Effector CD4-positive, alpha-beta T cell (primary cell): ENCODE measurements at regions not wholly inside any gene's neighbourhood (a gene's known extent, or its start where the extent isn't known, plus 50 kb on each side); places are given as distances from the start of the nearest gene placed in this dataset.
"Not testable (repeated sequence)": the region's sequence is repeated elsewhere in the genome, so short reads cannot be mapped to it uniquely, and the experiment has no call there.

Experiments
- DNase-seq: peaks from one replicate; pipeline ENCODE4 v3.0.0-alpha.2; 2020

DNA sequence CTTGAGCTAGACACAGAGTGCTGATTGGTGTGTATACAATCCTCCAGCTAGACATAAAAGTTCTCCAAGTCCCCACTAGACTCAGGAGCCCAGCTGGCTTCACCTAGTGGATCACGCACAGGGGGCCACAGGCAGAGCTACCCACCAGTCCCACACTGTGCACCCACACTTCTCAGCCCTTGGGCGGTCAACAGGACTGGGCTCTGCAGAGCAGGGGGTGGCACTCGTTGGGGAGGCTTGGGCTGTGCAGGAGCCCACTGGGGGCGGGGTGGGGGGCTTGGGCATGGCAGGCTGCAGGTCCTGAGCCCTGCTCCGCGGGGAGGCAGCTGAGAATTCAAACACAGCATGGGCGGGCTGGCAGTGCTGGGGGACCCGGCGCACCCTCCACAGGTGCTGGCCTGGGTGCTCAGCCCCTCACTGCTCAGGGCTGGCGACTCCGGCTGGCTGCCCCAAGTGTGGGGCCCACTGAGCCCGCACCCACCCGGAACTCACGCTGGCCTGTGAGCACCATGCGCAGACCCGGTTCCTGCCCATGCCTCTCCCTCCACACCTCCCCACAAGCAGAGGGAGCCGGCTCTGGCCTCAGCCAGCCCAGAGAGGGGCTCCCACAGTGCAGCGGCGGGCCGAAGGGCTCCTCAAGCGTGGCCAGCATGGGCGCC is 873.8 kb downstream of the PCDH17 start:
- DNase-seq = not testable (repeated sequence)

DNA sequence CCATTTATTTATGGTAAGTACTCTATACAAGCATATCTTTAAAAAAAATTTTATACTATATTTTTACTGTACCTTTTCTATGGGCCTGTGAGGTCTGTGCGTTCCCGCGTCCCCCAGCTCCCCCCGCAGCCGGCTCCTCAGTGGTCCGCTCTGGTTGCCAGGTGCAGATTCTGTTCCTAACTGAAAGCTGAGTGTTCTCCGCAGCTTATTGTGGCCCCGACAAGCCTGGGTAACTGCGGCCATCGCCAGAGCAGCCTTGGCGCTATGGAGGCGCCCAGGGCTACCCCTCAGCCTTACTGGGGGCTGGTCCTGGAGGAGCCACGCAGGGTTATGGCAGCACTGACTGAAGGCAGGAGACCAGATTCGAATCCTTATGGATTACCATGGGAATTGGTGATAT is 896.8 kb downstream of the PCDH17 start:
- no peak for DNase-seq

DNA sequence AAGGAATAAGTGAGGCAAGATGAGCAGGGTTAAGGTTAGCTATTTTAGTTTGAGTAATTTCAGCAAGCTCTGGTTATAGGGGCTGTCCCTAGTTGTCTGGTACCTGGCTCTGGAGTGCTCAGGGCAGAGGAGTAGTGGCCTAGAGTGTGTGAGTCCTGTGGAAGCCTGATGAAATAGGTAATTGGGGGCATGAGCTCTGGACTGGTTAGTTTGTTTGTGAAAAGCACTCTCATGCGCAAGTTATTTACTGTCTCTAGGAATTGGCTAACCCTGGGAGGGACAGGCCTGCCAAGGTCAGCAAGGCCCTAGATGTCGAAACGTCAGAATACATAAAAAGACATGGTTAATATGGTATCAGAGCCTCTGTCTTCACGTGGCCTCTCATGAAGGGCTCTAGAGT is 900.1 kb downstream of the PCDH17 start:
- DNase-seq = no peak

DNA sequence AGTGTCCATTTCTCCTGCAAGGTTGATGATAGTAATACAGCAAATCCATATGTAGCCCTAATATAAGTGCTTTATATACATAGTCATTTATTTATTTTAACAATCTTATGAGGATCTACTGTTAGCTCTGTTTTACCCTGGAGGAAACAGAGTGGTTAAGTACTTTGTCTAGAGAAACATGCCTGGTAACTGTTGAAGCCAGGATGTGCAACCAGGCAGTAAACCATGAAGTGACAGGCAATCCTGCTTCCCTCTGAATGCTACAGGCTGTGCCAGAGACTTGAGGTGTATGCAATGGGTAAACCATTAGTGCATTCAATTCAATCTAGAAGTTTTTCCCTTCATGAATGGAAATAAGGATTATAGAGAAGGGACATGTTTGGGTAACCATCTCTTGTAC is 911.0 kb downstream of the PCDH17 start:
- DNase-seq = no peak

DNA sequence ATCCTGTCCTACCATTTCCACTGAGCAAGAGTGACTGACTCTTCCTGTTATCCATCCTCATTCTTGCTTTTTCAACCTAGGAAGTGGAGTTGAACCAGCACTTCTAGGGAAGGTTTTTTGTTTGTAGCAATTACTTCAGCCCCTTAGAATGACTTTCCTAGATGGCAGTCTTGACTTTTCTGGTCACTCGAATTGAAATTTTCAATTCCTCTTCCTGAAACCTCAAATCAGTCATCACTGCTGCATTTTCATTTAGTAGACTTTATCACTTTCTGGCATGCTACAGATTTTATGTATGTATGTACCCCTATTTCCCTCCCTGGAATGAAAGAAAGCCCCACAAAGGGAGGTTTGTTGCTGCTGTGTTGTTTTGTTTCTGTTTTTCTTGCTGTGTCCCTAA is 915.9 kb downstream of the PCDH17 start:
- DNase-seq = no peak

DNA sequence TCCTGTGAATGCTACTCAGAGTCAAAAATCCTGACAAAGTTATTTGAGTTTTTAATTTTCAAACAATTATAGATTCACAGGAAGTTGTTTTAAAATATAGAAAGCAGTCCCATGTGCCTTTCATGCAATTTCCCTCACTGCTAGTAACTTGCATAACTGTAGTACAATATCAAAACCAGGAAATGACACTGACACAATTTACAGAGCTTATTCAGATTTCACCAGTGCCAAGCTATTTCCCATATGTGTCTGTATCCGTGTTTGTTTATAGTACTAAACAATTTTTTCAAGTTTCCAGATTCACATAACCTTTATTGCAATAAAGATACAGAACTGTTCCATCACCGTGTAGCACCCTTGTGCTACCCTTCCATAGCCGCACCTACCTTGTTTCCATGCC is 934.6 kb downstream of the PCDH17 start:
- DNase-seq = no peak

DNA sequence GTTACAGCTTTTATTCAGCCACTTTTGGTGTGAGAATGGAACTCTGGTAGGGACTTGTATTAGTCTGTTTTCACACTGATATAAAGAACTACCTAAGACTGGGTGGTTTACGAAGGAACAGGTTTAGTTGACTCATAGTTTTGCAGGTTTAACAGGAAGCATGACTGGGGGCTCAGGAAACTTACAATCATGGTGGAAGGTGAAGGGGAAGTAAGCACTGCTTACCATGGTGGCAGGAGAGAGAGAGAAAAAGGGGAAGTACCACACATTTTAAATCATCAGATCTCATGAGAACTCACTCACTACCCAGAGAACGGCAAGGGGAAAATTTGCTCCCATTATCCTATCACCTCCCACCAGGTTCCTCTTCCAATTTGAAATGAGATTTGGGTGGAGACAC is 942.2 kb downstream of the PCDH17 start:
- DNase-seq = no peak

DNA sequence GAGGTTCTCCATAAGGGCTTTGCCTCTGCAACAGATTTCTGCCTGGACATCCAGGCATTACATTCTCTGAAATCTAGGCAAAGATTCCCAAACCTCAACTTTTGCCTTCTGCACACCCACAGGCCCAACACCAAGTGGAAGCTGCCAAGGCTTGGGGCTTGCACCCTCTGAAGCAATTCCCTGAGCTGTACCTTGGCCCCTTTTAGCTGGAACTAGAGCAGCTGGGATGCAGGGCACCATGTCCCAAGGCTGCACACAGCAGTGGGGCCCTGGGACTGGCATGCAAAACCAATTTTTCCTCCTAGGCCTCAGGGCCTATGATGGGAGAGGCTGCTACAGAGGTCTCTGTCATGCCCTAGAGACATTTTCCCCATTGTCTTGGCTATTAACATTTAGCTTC is 943.2 kb downstream of the PCDH17 start:
- no peak for DNase-seq

DNA sequence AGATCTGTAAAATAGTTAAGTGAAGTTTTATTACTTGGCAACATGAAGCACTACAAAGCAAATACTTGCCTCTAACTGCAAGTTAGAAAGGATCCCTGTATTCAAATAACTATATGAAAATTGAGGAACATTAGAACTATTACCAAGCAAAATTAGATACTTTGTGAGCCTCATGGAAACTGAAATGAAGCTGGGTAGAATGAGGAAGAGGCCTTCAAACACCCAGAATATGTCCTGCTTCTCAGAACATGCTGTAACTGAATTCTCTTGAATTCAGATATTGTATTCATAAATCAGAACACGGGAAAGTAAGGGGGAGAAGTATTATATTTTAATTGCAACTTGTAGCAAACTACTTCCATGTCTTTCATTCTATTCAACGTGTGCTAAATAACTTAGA is 947.9 kb downstream of the PCDH17 start:
- no peak for DNase-seq

DNA sequence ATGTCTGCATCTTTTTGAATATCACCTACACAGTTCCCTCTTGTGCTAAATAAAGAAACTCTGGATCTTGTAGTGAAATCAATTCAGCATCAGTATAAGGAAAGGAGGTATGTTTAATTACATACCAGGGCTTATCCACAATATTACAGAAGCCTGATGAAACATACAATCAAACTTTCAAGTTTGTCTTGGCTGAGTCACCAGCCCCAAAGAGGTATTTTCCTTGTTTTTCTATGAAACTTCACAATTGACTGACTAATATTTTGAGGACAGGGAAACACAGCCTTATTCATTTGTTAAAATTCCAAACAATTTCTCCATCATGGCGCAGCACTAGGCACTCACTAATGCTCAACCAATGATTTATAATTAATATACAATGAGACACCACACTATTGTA is 952.4 kb downstream of the PCDH17 start:
- DNase-seq = no peak

DNA sequence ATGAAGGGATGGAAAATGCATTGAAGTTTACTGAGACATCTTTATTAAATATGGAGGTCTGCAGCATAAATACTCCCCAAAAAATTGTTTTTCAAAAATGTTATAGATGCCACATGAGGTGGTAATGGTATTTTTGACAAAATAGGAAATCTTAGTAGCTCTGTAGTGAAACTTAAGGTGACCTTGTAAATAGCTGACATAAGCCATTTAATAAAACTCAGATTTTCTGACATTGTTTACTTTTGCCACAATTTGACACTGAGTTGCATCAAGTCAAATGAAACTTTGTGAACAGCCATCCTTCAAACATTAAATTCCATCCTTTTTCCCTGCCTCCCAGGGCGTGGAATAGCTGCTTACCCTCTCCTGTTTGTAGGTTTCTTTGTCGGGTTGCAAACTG is 953.1 kb downstream of the PCDH17 start:
- DNase-seq = no peak

DNA sequence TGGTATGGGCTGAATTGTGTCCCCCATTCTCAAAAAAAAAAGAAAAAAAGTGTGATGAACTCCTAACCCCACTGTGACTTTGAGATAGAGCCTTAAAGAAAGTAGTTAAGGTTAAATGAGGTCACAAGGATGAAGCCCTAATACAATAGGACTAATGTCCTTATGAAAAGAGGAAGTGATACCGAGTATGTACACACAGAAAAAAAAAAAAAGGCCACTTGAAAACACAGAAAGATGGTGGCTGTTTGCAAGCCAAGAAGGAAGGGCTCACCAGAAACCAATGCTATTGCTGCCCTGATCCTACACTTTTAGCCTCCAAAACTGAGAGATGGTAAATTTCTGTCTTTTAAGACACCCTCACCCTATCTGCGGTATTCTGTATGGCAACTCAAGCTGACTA is 955.6 kb downstream of the PCDH17 start:
- no peak for DNase-seq

DNA sequence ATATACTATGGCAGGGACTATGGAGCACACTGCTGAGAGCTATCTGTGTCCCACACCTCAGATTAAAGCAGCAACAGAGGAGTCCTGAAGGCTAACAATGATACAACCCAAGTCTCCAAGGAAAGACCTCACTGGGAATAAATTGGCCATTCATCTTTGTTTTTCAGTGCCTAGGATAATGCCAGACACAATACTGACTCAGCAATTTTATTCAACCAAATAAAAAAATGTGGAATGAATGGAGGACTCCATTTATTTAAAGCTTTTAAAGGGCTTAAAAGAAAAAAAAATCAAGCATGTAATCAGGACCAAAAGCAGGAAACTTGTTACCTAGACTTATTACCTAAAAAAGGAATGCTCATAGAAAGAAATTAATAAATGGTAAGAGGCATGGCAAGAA is 960.5 kb downstream of the PCDH17 start:
- no peak for DNase-seq

DNA sequence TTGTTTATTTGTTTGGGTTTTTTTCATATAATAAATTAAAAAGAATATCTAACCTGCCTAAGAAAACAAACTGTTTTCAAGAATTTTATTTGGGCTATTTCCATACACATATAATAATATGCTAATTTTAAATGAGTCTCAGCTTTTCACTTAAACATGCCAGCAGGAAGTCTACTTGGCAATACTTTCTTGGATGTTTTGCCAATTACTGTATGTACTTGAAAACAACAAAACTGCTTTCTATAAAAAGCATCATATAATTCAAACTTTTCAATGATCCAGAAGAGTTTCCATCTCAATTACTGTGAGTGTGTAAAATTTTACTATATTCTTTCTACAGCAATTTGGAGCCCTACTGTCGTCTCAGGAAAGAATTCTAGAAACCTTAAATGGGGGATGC is 961.2 kb downstream of the PCDH17 start:
- no peak for DNase-seq

DNA sequence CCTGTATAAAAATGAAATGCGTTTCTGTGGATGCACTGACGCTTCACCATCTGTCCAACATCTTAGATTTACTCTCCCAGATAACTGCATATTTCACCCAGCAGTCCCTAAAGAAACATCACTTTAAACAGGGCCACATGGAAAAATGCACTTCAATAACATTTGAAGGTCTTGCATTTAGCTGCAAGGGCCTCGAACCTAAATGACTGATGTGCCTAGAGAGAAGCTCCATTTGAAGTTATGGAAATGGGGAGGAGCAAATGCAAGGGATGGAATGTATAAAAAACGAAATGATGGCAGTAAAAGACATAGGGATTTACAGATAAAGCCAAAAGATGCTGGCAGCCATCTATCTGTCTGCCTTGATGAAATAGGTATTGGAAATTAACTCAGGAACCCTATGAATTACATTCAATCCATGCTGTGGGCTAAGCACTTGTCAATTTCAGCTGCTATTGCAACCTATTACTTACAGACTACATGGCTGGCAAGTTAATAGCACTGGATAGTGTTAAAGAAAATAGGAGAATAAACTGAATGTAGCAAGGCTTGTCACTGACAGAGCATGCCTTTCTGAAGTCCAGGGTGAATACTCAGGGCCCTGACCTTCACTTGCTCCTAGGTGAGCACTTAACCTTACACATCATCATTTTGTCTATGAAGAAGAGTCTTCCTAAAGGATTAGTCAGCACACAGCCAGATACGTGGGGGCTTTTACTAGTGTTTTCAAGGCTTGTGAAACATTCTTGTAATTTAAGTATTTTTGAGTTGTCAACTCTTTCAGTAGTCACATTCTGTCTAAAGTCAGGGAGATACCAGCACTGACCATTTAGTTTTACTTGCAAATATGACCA is 963.4 kb downstream of the PCDH17 start:
- DNase-seq = no peak

DNA sequence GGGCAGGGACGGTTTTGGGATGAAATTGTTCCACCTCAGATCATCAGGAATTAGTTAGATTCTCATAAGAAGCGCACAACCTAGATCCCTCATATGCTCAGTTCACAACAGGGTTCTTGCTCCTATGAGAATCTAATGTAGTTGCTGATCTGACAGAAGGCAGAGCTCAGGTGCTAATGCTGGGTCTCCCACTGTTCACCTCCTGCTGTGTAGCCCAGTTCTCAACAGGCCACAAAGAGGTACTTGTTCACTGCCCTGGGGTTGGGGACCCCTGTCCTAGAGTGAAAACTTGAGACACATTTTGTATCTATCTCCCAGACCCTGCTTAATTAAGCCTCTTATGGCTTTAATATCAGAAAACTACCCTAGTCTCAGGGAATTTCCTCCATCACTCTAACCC is 966.0 kb downstream of the PCDH17 start:
- no peak for DNase-seq

DNA sequence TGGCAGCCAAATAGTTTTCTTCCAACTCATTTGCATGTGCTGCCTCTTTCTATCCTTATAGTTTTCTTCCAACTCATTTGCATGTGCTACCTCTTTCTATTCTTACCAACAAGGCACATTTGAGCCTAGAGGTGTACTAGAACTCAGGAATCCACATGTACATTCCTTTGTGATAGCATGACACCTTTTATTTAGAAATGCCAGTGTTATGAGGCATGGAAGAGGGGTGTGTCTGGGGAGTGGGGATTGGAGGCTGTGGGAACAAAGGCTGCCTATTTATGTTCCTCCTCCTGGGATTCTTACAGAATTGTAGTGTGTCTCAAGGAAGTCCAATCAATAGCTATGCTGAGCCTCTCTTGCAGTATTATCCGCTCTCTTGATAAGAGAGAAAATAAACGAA is 966.7 kb downstream of the PCDH17 start:
- no peak for DNase-seq

DNA sequence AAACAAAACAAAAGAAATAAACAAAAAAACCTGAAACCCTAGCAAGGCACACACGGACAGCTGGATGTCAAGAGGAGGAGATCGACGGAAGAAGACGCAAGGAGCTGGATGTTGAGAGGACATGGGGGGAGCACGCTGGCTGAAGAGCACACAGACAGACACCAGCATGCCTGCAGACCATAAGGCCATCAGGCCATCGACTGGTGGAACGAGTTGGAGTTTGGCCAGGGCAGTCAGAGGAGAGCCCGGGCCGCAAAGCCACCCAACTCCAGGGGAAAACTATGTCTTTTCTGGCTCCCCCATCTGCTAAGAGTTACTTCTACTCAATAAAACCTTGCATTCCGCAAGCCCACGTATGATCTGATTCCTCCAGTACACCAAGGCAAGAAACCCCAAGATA is 979.6 kb downstream of the PCDH17 start:
- DNase-seq = no peak

DNA sequence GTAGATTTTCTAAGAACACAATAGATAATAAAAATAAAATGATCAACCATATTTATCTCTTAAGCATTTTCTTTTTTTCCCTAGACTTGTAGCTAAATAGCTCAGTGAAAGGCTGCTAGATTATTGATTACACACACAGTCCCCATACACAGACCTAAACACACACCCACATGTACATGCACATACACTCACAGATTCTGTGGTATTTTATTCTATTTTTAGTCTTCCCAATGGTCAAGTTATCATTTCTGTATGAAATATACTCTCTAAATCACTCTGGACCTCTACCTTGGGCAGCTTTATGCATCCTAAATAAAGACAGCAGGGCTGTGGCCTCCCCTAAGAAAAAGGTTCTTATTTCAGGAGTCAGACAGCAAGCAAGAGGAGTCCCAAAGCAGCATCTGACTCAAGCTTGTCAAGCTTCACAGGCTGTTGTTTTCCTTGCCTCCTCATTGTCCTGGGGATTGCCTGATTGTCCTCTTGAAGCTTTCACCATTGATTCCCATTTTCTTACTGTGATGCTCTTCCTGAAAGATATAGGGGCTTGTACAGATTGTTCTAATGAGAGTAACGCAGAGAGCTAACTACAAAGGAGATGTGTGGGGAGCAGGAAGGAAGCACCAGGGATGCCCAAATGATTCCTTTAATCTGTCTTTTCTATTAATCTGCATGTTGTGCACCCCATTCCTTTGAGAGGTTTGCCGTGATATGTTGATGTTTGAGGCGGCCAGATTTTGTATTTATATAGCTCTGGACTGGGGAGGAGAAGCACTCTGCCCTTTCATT is 986.5 kb downstream of the PCDH17 start:
- DNase-seq = no peak

DNA sequence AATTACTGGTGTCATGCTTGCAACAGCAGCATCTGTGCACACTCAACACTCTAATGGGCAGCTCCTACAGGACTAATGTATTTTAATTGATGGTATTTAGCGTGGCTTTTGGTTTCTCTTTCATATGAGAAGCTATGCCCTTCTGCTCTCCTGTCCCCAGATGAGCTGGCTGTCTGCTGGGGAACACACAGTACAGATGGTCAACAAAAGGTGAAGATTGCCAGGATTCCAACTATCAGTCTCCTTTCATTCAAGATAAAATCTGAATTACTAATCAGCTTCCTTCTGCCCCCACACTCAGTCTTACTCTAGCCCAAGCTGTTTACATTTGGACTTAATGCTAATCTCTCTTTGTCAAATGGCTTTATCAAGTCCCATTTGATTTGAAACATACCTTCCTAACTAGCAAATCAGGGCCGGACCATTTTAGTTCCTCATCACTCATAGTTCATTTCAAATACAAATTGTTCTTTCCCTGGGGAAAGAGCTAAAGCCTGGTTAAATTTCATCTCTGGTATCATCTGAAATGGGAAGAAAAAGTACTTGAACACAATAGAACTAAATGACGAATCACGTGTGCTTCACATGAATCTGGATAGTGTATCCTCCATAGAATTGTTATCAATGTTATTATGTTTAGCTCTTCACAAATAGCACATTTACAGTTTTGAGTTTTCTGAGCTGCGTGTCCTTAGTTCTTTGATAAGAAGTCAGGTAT is 988.0 kb downstream of the PCDH17 start:
- no peak for DNase-seq

DNA sequence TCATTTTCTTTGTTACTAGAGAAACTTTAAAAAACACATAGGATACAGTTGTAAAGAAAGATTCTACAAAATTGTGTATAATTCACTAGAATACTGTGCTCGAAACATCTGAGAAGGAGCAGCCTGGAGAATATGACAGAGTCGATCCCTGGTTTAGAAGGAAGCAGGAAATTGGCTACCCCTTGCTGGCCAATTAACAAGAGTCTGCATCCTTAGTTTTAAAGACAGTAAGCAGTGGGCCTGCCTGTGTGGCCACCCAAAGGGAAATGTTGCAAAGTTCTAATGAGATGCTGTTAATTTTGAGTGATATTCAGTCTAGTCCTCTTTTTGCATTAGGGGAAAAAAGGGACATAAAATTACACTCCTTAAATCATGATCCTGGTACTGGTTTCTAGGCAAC is 988.6 kb downstream of the PCDH17 start:
- DNase-seq = no peak

DNA sequence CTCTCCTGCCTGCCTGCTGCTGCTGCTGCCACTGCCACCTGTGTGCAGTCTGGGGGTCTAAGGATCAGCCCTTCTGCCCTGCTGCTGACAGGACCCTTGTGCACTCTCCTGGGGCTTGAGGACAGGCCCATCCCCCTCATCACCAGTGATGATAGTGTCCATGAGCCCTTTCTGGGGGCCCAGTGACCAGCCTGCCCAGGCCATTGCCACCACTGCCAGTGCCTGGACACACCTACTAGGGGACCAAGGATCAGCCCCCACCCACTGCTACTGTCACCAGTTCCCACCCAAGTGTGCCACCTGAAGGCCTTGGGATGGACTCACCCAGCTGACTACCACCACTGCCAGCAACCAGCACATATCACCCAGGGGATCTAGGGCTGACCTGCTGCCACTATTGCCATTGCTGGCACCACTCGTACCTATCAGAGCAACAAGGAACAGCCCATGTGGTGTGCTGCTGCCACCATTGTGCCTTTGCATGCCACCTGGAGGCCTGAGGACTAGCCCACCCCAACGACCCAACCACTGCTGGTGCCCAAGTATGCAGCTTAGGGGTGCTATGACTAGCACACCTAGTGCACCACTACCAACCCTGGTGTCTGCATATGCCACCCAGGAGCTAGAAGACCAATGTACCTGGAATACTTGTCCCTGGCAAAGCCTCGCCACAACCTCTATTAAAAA is 994.3 kb downstream of the PCDH17 start:
- DNase-seq = no peak

DNA sequence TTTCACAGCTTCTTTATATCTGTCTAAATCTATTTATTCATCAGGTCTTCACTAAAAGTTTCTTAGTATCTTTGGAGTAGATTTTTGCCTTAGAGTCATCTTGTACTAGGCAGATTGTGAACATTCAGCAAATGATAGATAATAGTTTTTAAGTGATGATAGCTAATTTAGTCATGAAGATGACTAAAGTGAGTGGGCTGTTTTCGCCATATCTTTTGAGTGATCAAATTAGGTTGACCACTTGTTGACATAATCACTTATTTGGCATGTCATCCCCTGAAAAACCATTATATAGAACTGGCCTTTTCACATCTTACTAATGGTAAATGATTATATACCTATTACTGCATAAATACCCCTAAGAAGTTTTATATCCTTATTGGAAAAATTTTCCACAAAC is 999.2 kb downstream of the PCDH17 start:
- DNase-seq = no peak
